Body of pancreas (tissue), 4 donors: ENCODE measurements at regions not wholly inside any gene's neighbourhood (a gene's known extent, or its start where the extent isn't known, plus 50 kb on each side); places are given as distances from the start of the nearest gene placed in this dataset.

Experiments used
- ATAC-seq: fragments of 150-250 bp; one replicate; pipeline ENCODE4 v1.9.1; 2016
- DNase-seq, 4 donors: peaks; one replicate each; pipeline ENCODE4 v3.0.0-alpha.2; 2019
- H3K27ac ChIP-seq, 4 donors: fragments of 200-600 bp; sonication (generic); 1 replicate in 3 of 4; 2 replicates in 1 of 4; pipeline versions ENCODE4 v1.5.1 to v1.6.1; 2016 to 2019; ENCODE audit warnings: mild to moderate bottlenecking in 1 of 4, mixed read lengths in 1 of 4, moderate library complexity in 1 of 4
- H3K27me3 ChIP-seq, 2 donors: fragments of 200-600 bp; sonication (generic); one replicate each; pipeline ENCODE4 v1.6.0; 2016; ENCODE audit warnings: mild to moderate bottlenecking in 1 of 2
- H3K36me3 ChIP-seq, 2 donors: fragments of 200-600 bp; sonication (generic); replicated peaks in 1 of 2; 2 replicates each; pipeline ENCODE4 v1.5.1; 2016; ENCODE audit warnings: low read depth in 2 of 2; ENCODE audit not compliant: insufficient read depth in 1 of 2
- H3K4me1 ChIP-seq: fragments of 200-600 bp; sonication (generic); one replicate; pipeline ENCODE4 v1.6.0; 2016
- H3K4me3 ChIP-seq, 2 donors: fragments of 200-600 bp; sonication (generic); 1 replicate in 1 of 2; 2 replicates in 1 of 2; pipeline ENCODE4 v1.5.1; 2016 to 2019
- H3K9me3 ChIP-seq, 3 donors: fragments of 200-600 bp; sonication (generic); 1 replicate in 2 of 3; 2 replicates in 1 of 3; pipeline ENCODE4 v1.5.1; 2016
- POLR2A ChIP-seq, 3 donors: fragments of 450-650 bp; IDR thresholded peaks; one replicate each; pipeline ENCODE4 v1.6.1; 2016; ENCODE audit warnings: antibody characterized with exemption in 3 of 3, mild to moderate bottlenecking in 2 of 3
- WGBS, 2 donors: methylation state at CpG; one replicate each; pipeline ENCODE4 v1.1.5; 2017; 5-methylcytosine and 5-hydroxymethylcytosine counted together
- intact Hi-C: fragments of 100-400 bp; cut with DNase I; formaldehyde crosslinking; loops from one replicate; pipeline ENCODE4 v1.15.1; 2023
- TF ChIP-seq, protein P1 (sequence below), 7 experiments: fragments of 450-650 bp in 4 of 7; fragments of 200-600 bp in 3 of 7; sonication (generic) in 3 of 7; IDR thresholded peaks; one replicate each; pipeline ENCODE4 v1.5.1; 2016 to 2019; ENCODE audit warnings: antibody characterized with exemption in 7 of 7

DNA sequence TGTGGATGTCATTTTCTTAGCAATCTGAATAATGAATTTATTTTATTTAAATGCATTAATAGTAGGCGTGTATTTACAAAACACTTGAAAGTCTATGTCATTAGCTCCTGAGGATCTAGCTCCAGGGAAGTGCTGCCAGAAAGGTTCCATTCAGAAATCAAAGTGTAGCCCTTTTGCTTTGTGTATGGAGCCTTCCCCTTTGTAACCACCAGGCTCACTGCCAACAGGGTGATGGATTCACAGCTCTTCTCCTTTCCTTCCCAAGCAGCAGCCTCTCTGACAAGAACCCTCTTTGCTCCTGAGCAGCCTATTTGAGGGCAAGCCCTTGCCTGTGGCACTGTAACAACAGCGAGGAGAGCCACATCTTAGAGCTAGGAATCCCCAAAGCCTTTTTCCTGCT is 286.0 kb upstream of the RASGEF1B start:
- Histone ChIP-seq H3K27me3 (no peaks in the 10 kb centered on the region), H3K4me1 (no peaks in the 10 kb centered on the region), H3K9me3 (no peaks in the 10 kb centered on the region), H3K36me3 (no peaks in the 10 kb centered on the region), H3K27ac (no peak overlapping the region), H3K4me3 (no peak overlapping the region)
- 65 to 86% methylated on average over 2 of the region's 2 CpGs for WGBS, 2 donors
- ATAC-seq (no peak), DNase-seq (peak in 1 of 4 donors; percentile 11)
- no peak for TF ChIP-seq POLR2A (IDR thresholded peaks at IDR 0.05)
- TF ChIP-seq, protein P1, sequence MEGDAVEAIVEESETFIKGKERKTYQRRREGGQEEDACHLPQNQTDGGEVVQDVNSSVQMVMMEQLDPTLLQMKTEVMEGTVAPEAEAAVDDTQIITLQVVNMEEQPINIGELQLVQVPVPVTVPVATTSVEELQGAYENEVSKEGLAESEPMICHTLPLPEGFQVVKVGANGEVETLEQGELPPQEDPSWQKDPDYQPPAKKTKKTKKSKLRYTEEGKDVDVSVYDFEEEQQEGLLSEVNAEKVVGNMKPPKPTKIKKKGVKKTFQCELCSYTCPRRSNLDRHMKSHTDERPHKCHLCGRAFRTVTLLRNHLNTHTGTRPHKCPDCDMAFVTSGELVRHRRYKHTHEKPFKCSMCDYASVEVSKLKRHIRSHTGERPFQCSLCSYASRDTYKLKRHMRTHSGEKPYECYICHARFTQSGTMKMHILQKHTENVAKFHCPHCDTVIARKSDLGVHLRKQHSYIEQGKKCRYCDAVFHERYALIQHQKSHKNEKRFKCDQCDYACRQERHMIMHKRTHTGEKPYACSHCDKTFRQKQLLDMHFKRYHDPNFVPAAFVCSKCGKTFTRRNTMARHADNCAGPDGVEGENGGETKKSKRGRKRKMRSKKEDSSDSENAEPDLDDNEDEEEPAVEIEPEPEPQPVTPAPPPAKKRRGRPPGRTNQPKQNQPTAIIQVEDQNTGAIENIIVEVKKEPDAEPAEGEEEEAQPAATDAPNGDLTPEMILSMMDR (IDR thresholded peaks at IDR 0.05), result no peak
- intact Hi-C loops, result no loop called here

DNA sequence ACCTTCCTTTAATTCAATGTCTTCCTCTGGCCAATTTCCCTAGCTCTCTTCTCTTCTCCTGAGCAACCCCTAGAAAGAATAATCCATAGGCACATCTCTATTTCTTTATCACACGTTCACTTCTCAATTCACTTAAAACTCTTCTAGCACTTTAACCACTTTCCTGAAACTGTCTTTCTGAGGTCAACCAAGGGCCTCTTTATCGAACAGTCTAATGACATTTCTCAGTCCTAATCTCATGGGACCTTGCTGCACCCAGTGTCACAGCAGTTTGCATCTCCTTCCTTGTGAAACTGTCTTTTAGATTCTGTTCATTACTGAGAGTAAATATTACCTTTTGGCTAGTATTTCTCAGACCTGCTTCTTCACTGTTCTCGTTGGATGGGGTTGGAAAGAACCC is 285.3 kb upstream of the RASGEF1B start:
- no peaks in the 10 kb centered on the region for H3K27me3 ChIP-seq
- intact Hi-C loops, result no loop called here
- 36 to 46% methylated on average over 3 of the region's 3 CpGs for WGBS, 2 donors
- ATAC-seq, result no peak
- no peak for TF ChIP-seq POLR2A (IDR thresholded peaks at IDR 0.05)
- TF ChIP-seq, protein P1 (IDR thresholded peaks at IDR 0.05), result no peak
- no peak overlapping the region for H3K4me3 ChIP-seq
- no peaks in the 10 kb centered on the region for H3K36me3 ChIP-seq
- no peaks in the 10 kb centered on the region for H3K4me1 ChIP-seq
- DNase-seq, result no peak
- H3K9me3 ChIP-seq, result no peaks in the 10 kb centered on the region
- H3K27ac ChIP-seq, result no peak overlapping the region

DNA sequence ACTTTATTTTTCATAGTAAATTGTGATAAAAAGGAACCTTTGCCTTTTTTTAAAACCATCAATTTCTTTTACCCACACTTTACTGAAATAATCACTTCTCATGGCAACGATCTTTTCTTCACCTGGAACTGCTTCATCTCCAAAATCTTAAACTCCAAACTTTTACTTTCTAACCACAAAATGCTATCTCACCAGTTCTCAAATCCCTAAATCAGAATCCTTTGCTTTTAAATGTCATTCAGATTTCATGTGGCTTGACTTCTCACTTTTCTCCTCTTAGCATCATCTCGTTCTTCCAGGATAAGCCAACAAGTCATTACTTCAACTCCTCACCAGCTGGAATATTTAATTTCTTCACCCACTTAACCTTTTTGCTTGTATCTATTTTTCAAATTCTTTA is 284.3 kb upstream of the RASGEF1B start:
- Histone ChIP-seq H3K9me3 (no peaks in the 10 kb centered on the region), H3K27me3 (no peaks in the 10 kb centered on the region), H3K4me3 (no peak overlapping the region), H3K36me3 (no peaks in the 10 kb centered on the region), H3K4me1 (no peaks in the 10 kb centered on the region), H3K27ac (no peak overlapping the region)
- 42 to 61% methylated on average over 2 of the region's 2 CpGs for WGBS, 2 donors
- intact Hi-C loops, result no loop called here
- no peak for TF ChIP-seq POLR2A (IDR thresholded peaks at IDR 0.05)
- TF ChIP-seq, protein P1 (IDR thresholded peaks at IDR 0.05), result no peak
- DNase-seq, result no peak
- ATAC-seq, result no peak

DNA sequence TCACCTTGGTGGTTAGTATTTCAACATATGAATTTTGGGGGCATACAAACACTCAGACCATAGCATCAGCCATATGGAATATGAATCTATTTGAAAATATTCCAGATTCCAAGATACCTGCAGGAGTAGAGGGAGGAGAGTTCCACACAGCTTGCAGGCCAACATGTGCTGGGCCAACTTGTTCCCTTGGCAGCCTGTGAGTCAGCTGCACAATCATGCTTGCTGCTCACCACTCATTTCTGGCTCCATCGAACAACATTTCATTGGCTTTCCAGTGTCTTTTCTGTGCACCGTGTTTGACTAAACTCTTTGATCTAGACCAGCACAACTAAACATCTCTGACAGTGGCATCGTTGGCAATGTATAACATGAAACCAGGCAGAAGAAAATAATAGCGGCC is 282.5 kb upstream of the RASGEF1B start:
- no peak for ATAC-seq
- no peak for TF ChIP-seq POLR2A (IDR thresholded peaks at IDR 0.05)
- TF ChIP-seq, protein P1 (IDR thresholded peaks at IDR 0.05), result no peak
- no peak overlapping the region for H3K27ac ChIP-seq
- DNase-seq, result no peak
- H3K36me3 ChIP-seq, result no peaks in the 10 kb centered on the region
- H3K27me3 ChIP-seq, result no peaks in the 10 kb centered on the region
- intact Hi-C loops, result no loop called here
- WGBS, 2 donors, result 72 to 88% methylated on average over 4 of the region's 4 CpGs
- H3K4me3 ChIP-seq, result no peak overlapping the region
- H3K9me3 ChIP-seq, result no peaks in the 10 kb centered on the region
- no peaks in the 10 kb centered on the region for H3K4me1 ChIP-seq

DNA sequence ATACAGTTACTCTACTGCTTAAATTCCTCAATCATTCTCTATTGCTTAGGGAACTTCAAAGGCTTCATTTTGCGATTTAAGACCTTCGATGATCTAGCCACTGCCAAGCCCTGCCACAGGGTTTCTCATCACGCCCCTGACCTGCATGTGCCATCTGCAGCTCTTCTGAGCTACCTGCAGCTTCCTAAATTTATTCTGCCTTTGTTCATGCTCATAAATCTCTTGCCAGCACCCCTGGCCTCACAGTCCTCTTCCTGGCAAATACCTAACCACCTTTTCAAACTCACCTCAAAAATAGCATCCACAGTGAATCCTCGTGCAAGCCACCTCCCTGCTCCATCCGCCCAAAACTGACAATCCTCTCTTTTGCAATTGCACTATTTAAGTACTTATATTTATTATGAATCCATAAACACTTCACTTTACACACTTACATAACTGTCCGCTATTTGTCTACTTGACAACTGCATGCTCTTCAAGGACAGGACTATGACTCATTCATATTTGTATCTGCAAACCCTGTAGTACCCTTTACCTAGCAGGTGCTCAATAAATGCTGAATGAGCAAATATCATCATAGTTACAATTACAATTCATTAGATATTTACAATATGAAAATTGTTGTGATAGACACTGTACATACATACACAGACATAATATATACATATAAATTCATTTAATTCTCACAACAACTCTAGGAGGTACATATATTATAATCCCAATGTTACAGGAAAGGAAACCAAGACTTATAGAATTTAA is 280.0 kb upstream of the RASGEF1B start:
- intact Hi-C loops, result no loop called here
- H3K36me3 ChIP-seq, result no peaks in the 10 kb centered on the region
- H3K4me1 ChIP-seq, result no peaks in the 10 kb centered on the region
- H3K4me3 ChIP-seq, result no peak overlapping the region
- H3K9me3 ChIP-seq, result no peaks in the 10 kb centered on the region
- no peak for DNase-seq
- H3K27ac ChIP-seq, result no peak overlapping the region
- TF ChIP-seq POLR2A (IDR thresholded peaks at IDR 0.05), result no peak
- TF ChIP-seq, protein P1 (IDR thresholded peaks at IDR 0.05), result no peak
- H3K27me3 ChIP-seq, result no peaks in the 10 kb centered on the region
- 76 to 77% methylated on average over 6 of the region's 6 CpGs for WGBS, 2 donors
- no peak for ATAC-seq
